GM18868 (cell line): ENCODE measurements at regions not wholly inside any gene's neighbourhood (a gene's known extent, or its start where the extent isn't known, plus 50 kb on each side); places are given as distances from the start of the nearest gene placed in this dataset.
"Not testable (repeated sequence)": the region's sequence is repeated elsewhere in the genome, so short reads cannot be mapped to it uniquely, and the experiment has no call there.

Experiments used
- ATAC-seq: cut with Tn5 transposase; IDR thresholded peaks from one replicate; pipeline ENCODE4 v1.9.1; 2021; ENCODE audit warnings: mild to moderate bottlenecking, moderate library complexity; ENCODE audit not compliant: unreplicated experiment

DNA sequence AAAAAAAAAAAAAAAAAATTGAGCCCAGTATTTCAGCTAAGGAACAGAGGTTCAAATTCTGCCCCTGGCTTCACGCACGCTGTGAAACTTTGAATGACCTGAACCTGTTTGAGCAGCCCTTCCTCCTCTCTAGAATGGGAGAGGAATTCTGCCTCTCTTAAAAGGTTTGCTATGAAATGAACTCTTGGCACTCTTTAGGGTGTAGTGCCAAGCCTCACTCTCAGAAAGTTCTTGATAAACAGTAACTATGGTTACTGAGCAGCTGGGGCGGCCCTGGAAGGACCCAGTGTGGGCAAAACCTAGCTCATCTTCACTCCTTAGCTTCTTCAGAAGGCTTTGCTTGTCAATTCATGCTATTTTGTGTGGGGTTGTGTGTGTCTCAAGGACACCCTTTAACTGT lies 73.7 kb downstream of the GEMIN8 start:
- no peak for ATAC-seq

DNA sequence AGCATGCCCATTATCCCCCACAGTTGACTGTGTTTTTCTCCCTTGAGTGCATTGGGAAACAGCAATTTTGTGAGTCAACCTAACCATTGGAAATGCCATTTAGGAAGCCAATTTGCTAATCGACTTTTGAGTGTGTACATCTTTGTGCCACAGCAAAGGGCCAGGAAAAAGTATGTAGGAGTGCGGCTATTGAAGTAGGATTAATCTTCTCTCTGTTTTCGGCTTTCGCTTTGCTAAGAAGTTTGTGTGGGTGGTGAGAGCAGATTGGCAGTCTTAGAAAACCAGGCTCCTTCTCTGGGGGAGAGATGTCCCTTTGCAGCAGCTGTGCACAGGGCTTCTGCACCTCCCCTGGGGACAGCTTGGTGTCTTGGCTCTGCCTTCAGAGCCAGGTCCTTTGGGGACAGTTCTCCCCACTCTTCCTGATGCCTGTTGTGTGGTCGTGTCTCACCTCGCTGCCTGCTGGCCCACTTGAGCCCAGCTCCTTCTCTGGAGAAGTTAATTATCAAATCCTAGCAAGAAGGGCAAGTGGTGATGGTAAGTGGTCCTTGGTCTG lies 74.5 kb downstream of the GEMIN8 start:
- no peak for ATAC-seq

DNA sequence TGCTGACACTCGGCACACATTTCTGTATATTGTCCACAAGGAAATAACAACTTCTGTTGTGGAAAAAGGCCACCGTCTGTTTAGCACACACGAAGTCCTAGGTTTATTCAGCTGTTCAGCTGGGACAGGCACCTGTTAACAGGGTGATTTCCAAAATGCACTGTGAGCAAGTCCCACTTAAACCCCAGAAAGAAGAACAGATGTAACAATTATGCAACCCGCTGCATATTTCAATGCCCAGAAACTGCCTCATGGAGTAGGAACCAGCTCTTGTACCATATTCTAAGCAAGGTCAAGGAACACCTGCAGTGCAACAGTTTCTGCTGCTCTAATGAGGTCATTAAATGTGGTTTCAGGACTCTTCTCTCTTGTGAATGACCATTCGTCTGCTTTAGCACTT lies 77.1 kb downstream of the GEMIN8 start:
- no peak for ATAC-seq

DNA sequence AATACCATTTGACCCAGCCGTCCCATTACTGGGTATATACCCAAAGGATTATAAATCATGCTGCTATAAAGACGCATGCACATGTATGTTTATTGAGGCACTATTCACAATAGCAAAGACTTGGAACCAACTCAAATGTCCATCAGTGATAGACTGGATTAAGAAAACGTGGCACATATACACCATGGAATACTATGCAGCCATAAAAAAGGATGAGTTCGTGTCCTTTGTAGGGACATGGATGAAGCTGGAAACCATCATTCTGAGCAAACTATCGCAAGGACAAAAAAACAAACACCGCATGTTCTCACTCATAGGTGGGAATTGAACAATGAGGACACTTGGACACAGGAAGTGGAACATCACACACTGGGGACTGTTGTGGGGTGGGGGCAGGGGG lies 83.5 kb downstream of the GEMIN8 start:
- not testable (repeated sequence) for ATAC-seq

DNA sequence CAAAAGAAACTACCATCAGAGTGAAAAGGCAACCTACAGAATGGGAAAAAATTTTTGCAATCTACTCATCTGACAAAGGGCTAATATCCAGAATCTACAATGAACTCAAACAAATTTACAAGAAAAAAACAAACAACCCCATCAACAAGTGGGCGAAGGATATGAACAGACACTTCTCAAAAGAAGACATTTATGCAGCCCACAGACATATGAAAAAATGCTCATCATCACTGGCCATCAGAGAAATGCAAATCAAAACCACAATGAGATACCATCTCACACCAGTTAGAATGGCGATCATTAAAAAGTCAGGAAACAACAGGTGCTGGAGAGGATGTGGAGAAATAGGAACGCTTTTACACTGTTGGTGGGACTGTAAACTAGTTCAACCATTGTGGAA lies 83.9 kb downstream of the GEMIN8 start:
- not testable (repeated sequence) for ATAC-seq

DNA sequence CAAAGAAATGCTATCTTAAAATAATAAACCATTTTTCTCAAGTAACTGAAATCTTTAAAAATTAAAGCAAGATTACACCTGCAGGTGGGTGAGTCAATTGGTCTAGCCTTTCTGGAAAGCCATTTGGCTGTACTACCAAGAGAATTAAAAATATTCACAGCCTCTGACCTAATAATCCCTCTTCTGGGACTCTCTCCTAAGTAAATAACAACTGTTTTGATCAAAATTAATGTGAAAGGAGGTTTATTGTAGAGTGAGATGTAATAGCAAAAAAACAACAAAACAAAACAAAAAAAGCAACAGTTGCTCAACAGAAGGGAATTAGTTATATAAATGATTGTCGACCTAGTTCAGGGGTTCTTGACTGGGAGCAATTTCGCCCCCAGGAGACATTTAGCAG lies 89.0 kb downstream of the GEMIN8 start:
- ATAC-seq: no peak

DNA sequence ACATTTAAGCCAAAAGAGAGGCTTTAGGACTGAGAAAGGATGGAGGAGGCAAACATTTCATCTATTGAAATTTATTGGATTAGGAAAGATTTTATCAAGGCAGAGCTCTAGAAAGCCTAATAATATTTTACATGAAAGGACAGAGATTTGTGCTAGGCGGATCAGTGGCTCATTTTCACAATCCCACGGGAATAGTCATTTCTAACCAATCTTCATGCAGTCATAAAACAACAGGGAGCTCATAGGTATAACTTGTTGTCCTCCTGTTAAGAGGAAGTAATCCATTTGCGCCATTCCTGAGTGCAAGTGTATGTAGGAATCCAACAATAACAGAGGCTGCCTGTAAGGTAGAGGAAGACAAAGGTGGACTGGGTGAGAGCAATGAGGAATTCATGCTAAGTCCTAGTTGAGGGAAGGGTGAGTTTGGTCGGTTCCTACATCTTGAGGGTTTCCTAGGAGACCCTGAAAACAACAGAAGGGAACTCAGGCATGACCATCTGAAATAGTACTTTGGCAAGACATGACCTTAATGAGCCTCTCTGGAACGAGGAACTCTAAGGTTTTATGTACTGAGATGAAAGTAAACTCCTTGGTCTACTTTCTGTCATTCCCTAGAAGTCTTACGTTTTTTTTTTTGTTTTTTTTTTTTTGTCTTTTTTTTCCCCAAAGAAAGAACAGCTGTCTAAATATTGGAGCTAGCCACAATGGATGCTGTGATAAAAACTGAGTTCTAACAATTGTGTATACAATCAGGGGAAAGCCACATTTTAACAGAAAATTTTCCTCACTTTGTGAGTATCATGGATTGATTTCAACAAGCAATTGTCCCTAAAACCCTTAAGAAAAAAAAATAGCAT lies 89.7 kb downstream of the GEMIN8 start:
- no peak for ATAC-seq

DNA sequence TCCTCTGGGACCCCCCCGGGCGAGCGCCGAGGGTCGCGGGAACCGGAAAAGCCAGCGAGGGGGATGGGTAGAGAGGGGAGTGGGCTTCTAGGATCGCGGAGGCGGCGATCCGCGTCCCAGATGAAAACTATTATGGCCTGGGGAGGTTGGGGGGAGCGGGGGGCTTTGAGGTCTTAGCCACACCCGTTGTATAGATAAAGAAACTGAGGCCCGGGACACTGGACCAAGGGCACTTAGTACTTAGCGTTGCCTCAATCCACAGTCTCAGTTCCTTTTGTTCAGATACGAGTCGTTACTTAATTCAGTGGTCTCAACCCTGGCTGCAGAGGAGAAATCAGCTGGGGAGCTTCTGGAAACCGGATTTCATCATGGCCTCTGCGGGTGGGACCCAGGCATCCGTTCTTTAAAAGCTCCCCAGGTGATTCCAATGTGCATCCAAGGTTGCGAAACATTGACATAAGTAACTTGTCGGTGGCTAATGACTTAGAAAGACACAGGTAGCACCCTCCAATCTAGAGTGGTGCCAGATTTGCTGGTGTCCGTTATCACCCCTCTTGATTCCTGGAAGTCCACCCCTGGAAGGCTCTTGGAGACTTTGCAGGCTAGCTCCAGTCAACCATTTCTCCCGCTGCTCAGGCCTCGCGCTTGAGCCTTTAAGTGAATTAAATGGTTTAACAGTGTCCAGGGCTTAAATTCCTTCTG lies 90.7 kb downstream of the GEMIN8 start:
- no peak for ATAC-seq

DNA sequence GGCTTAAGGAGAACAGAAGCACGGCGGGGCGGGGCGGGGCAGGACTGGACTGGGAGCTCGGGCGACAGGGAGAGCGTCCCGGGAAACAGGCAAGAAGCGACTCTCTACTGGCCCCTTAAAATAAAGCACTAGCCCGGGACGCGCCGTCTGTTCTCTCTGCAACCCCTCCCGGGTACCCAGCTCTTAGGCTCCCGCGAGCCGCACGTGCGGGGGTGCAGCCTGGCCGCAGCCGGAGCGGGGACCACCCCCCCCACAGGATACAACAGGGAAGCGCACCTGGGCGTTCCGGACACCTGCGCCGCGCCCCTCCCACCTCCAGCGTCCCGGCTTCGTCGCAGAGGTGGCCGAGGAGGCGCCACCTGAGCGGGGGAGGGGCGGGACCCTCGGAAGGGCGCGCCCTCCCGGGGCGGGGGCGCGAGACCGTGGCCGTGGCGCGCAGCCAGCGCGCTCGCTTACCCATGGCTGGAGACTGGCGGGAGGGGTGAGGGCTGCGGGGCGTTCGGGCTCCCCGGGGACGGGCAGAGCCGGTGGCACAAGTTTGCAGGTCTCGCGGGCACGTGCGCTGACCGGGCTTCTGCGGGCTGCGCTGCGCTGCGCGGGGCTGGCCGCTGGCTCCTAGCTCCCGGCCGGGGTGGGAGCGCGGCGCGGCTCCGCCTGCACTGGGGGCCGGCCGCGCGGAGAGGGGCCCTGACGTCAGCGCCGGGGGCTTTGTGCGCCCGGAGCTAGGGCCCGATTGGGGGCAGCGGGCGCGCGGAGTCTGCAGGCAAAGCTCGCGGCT lies 91.5 kb downstream of the GEMIN8 start:
- no peak for ATAC-seq

DNA sequence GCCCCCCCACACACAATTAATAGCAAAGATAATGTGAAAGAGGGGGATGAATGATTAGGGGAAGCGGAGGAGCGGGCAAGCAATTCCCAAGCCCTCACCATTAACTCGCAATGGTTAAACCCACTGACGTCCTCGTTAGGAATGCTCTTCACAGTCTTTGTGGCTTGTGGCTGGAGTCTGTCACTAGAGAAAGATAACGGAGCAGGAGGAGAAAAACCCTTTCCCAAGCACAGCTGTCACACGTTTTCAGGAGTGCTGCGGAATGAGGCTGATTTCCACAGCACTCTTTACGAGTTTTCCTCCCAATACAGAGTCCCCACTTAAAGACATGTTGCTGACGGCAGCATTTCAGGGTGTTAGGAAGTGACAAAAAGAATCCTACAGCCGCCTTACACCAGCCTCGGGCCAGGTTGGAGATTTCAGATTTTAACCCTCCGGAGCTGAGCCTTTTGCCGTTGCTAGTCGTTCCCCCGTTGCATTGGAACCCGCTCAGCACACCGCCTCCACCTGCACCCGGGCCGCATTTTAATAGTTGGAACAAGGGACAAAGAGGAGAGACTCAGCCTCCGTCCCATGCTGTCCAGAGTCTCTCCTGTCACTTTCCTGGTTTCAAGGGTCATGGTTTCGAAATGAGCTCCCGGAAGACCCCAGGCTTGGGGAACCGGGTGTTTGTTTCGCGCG lies 92.2 kb downstream of the GEMIN8 start:
- ATAC-seq: no peak

DNA sequence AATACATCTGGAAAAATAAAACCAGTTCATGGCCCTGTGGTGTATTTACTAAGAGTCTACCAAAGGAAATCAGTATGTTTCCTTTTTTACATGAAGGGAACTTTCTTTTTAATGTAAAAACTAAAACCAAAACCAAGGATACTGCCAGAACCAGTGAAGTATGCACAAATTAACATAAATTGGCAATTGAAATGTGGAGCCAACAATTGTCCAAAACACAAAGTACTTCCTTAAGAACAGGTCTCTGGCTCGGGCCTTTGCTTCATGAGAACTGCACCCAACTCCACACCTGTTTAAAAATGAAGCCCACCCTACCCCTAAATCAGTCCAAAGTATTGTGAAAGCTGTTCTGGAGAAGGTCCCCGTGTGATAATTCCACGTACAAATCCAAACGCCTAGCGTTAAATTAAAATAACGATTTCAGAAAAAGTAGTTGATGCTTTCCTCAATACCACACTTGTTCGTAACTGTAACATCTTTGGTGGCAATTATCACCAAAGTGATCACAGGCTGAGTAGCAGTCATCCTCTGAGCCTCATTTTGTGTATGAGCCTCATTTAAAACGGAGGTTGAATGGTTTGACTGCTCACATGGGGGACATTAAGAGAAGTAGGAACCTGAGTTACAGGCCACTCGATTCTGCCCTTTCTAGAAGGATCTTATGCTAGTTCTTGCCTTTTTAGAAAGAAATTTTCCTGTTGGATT lies 93.0 kb downstream of the GEMIN8 start:
- ATAC-seq: no peak

DNA sequence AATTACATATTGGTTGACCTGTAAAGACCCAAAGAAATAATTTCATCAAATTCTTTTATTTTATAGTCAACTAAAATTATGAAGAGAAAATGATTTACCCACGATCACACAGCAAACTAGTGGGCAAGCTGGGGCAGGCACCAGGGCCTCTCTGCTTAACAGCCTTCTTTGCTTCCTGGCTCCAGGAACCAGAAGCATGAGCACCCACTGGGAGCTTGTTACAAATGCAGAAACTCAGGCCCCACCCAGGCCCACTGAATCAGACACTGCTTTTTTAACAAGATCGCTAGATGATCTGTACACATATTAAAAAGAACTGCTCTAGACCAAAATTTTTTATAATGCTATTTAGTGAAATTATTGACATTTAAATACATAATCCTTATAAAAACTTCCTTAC lies 95.0 kb downstream of the GEMIN8 start:
- ATAC-seq: no peak

DNA sequence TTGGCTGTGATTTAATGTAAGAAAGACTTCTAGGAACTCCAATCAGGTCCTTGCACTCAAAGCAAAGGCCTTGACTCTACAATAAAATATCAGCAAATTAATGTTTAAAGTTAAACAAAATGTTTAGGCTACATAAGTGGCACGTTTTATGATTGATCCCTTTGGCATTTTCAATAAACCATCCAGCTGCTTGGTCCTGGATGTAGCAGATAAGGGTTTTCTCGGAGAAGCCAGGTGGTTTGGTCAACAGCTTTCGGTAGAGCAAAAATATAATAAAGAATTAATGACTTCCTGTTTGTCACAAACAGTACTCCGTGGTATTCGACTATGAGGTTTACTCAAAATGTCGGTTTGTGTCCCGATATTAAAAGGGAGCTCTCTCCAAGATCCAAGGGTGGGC lies 95.8 kb downstream of the GEMIN8 start:
- ATAC-seq: no peak

DNA sequence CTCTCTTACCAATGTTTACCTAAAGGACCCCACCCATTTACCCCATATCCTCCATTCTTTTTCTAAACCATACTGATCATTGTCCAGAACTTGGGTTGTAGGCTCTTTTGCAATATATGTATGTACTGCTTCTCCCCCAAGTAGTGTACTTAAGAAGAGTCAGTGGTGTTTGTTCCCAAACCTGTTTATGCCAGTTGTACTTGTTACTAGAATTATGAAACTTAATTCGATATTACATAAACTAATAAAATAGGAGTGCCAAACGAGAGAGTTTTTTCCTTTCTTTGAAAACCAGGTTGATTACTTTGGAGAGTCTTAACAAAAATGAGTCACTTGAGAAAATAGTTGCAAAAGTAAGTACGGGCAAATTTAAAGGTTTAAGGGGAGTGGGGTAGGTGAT lies 96.3 kb downstream of the GEMIN8 start:
- no peak for ATAC-seq

DNA sequence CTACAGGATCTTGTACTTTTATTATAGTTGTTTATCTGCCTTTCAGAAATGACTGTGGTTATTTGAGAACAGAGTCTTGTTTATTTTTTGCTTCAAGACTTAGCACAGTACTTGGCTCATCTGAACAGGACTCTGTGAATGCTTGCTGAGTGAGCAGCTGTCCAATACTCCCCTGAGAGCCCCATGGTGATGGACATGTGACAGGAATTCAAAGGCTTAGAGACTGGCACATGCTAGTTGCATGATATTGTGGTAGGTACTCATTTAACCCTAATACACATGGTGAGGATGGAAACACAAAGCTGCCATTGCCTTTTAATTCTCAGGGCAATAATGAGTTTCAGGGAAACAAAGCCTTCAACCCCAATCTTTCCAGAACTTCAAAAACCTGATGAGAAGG lies 97.3 kb downstream of the GEMIN8 start:
- ATAC-seq: no peak

DNA sequence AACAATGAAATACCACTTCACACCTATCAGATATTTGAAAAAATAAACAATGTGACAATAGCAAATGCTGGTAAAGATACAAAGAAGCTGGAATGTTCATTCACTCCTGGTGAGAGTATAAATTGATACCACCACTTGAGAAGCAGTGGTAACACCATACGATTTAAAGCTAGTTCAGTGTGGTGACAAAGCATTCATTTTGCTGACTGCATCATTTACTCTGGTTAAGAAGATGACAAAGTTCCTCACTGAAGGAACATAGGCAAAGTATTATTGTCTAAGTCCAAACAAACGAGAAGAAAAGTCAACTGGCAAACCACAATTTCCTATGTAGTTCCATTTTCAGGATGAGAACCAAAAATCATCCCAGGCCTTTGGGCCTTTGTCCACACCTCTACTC lies 102.5 kb downstream of the GEMIN8 start:
- ATAC-seq: no peak

DNA sequence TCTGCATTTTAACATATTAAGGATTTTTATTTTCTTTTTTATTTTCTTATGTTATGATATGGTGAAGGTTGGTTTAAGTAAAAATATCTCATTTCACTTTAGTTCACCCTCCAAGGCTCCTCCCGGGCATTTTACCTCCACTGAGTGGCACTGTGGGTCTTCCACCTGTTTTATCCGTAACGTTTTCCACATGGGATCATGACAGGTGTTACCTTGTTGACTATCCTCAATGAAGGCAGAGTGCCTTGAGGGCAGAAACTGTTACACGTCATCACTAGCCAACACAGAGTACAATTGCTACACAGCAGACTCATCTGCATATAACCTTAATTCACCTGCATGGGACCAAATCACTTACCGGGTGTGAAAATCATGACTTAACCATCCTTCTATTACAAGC lies 105.8 kb downstream of the GEMIN8 start:
- ATAC-seq: no peak

DNA sequence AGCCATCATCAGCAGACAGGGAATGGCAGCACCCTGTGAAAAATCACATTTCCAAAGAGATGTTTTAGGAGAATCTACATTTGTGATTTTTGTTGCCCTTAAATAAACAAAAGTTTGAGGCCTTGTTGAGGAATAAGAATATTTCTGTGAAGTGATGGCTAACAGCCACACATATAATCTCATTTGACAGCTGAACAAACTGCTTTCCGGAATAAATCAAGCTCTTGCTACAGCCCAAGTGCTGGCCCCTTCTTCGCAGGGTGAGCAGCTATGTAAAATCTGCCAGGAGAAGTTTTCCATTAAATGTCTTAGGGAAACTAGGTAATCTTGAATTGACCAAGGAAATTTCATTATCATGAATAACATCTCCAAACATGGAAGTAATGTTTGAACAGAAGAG lies 106.4 kb upstream of the GPM6B start:
- ATAC-seq: no peak

DNA sequence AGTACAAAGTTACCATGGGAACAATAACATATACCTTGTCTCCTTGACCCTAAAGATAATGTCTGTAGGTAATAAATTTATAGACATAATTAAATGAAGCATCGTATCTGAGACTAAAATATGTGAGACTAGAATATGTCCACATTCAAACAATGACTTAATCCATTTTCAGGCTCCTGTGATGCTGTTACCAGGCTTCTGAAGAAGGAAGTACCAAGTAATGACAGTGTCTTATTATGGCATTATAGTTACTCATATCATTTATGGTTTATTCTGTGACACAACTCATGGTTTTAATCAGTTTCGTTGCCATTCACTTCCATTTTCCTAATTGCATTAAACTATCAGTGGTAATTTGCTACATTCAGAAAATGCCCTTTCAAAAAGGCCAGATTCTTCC lies 100.6 kb upstream of the GPM6B start:
- no peak for ATAC-seq

DNA sequence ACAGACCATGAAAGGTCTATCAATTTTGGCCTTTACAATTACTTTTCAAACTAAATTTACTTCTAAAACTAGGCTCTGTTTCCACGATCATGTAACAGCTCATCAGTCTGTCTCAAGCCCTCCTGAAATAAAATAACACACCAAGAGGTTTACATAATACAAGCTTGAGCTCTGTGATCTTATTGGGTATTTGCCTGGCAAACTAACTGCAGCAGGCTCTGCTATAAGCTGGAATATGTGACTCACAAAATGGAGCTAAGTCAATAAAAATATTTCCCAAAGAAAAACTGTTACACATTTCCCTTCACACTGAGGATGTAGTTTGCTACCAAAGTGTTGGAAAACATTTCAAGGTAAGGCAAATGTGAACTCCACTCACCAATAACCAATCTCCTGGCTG lies 94.7 kb upstream of the GPM6B start:
- no peak for ATAC-seq
